NCI-H510A treated with DMSO at 0.1 percent for 48 hours (cell line): ENCODE measurements at regions not wholly inside any gene's neighbourhood (a gene's known extent, or its start where the extent isn't known, plus 50 kb on each side); places are given as distances from the start of the nearest gene placed in this dataset.
A peak's percentile ranks its signal among the peaks of the same experiment; 100 is the strongest.

Experiments
- DNase-seq: peaks from one replicate; lab custom pipeline; 2025; lab: John Stamatoyannopoulos, UW

DNA sequence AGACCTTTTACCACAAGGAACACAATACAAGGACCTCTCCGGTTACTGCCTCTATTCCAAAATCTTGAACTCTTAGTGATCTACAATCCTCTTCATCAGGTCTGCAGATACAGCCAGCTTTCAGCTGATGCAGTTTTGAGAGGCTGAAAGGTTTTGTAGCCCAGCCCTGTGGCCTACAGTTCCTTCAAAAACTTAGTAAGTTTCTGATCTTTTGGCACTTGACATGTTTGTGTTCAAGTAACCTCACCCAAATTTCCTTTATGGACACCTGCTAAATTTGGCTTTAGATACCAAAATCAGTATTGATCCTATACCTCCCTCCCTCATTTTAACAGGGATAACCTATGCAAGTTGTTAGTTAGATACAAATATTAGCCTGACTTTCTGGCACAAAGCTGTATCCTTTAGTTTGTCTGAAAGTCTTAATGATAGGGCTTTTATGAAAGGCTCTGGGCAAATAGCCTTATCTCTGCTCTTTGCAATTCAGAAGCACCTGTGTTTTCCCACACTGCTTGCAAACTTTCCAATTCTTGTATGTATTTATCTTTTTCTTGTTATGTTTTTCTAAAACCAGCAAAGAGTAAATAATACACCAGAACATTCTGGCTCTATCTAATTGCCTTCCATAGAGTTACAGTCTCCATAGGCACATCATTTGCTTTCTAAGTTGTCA lies 650.5 kb upstream of the KLHL29 start:
- no peak for DNase-seq

- DNase-seq: no peak
Observed at GRCh38 chr2:22737144-22737543, 647.8 kb upstream of the KLHL29 start.

GRCh38 chr2:22741216-22741615 lies 643.8 kb upstream of the KLHL29 start:
- no peak for DNase-seq

GRCh38 chr2:22748909-22749308 lies 636.1 kb upstream of the KLHL29 start:
- no peak for DNase-seq

GRCh38 chr2:22753476-22753875 lies 631.5 kb upstream of the KLHL29 start:
- DNase-seq: peak; percentile 12

DNA sequence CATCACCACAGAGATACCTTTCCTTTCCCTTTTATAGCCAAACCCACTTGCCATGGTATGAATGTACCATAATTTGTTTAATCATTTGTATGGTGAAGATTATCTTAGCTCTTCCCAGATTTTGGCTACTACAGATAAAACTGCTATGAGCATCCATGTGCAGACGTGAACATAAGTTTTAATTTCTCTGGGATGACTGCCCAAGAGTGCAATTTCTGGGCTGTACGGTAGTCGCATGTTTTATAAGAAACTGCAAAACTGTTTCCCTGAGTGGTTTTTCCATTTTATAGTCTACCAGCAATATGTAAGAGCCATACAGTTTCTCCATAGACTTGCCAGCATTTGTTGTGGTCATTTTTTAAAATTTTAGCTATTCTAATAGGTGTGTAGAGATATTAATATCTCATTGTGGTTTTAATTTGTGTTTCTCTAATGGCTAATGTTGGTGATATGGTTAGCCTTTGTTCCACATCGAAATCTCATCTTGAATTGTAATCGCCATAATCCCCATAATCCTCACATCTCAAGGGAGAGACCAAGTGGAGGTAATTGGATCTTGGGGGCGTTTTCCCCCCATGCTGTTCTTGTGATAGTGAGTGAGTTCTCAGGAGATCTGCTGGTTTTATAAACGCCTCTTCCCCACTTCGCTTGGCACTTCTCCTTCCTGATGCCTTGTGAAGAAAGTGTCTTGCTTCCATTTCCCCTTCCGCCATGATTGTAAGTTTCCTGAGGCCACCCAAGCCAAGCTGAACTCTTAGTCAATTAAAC lies 628.5 kb upstream of the KLHL29 start:
- no peak for DNase-seq

- DNase-seq: no peak
Observed at GRCh38 chr2:22769497-22769896, 615.5 kb upstream of the KLHL29 start.

GRCh38 chr2:22784566-22784965 lies 600.4 kb upstream of the KLHL29 start:
- DNase-seq: no peak

DNA sequence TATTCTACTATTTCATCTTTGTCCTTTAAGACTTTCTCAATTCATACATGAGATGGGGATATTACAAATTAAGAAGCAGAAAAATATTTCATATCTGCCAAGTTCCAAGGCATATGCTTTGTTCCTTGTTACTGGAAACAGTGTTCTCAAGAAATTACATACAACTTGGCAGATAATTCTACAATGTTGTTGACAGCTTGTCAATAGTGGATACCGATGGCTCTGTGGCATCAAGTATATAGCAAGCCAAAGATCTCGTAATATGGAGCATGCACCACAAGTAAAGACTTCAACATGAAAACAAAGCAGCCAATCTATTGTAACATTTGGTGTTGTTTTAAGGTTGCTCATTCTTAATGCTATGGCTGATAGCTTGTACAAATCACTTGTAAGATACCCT lies 598.2 kb upstream of the KLHL29 start:
- DNase-seq: no peak

DNA sequence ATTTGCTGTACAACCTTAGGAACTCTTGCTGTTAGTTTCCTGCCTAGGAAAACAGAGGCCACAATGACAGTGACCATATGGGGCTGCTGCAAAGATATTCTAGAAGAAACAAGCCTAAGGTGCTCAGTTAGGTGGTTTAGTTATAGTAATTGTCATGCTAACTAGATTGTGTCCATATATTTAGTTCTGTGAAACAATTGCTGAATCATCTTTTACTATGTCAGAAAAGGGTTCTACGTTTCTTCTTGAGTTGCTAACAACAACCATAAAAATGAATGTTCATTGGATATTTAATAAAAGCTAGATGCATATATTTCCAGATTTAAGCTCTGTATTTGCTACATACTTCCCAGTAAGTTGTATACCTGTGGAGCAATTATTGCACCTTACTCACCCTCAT lies 597.2 kb upstream of the KLHL29 start:
- no peak for DNase-seq

DNA sequence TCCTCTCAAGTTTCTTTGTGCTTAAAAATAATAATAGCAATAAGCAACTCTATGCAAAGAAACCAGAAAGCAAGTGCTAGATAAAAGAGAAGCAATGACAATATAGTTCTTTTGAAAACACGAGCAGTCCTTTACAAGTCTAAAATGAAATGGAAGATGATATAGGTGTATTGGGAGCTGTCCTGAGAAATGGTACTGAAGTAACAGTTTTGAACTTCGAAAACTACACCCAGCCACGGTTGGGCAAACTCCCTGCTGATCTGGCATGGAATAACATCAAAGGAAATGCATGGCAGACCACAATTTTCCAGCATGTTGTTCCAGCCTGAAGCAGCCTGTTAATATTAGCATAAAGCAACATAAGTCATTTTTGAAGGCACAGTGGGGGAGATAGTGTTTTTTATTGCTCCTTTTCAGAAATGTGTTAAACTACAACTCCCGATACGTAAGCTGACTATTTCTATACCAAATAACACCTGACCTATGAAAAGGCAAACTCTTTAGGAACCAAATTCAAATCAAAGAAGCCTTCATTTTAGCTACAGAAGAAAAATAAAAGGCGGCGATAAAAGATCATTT lies 596.1 kb upstream of the KLHL29 start:
- DNase-seq: no peak

DNA sequence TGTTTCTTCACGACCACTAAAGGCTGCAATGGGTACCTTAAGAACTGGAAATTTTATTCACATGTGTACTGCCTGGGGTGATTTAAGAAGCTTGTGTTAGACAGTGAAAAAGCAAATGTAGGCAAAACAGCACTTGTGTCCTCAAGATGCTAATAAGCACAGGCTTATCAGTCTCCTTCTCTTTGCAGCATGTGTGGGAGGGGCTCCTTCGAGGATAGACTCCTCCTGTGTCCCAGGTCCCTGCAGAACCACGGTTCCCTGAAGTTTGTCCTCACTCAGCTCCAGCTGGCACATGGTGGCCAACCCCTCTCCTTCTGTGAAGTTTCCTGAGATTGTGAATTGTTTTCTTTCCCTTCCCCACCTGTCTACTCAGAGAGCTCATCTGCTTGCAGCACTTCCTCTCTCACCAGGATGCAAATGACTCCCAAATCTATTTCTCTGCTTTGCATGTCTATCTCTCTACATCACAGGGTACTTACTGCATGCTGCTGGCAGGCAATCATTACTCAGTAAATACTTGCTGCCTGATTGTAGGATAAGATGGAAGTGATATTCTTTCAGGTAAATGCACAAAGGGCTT lies 589.6 kb upstream of the KLHL29 start:
- no peak for DNase-seq

DNA sequence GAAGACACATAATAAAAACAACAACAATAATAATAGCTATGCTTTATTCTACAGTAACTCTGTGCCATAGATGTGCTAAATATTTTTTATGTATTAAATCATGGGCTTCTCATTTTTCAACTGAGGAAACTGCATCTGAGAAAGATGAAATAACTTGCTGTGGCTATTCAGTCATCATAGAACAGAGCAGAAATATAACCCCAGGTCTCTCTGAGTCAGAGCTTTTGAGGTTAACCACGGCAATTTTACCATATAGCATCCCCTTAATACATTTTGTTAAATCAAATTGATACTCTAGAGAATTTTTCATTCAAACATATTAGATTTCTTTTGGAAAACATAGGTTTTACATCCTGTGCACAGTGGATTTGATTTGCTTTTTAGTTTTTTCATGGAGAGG lies 586.6 kb upstream of the KLHL29 start:
- no peak for DNase-seq

- DNase-seq: no peak
Observed at GRCh38 chr2:22800412-22800811, 584.6 kb upstream of the KLHL29 start.

- no peak for DNase-seq
Observed at GRCh38 chr2:22801071-22801470, 583.9 kb upstream of the KLHL29 start.

DNA sequence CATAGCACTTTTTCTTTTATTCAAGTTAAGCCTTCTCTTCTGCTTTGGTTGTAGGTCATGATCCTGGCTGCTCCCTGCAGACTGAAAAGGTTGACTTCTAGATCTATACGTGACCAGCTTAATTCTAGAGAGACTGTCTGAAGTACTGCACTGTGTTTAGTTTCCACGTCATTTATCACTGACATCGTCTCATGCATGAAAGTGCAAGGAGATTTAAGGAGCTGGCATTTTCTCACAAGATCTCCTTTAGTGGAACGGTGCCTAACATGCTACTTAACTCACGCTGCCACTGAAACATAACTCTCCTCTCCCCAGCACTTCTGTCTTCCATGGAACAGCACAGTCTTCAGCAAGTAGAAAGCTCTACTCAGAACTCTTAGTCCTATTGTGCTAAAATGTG lies 583.0 kb upstream of the KLHL29 start:
- DNase-seq: no peak

GRCh38 chr2:22807872-22808271 lies 577.1 kb upstream of the KLHL29 start:
- no peak for DNase-seq

GRCh38 chr2:22810602-22811001 lies 574.4 kb upstream of the KLHL29 start:
- no peak for DNase-seq

GRCh38 chr2:22812065-22812680 lies 572.8 kb upstream of the KLHL29 start:
- DNase-seq: no peak

DNA sequence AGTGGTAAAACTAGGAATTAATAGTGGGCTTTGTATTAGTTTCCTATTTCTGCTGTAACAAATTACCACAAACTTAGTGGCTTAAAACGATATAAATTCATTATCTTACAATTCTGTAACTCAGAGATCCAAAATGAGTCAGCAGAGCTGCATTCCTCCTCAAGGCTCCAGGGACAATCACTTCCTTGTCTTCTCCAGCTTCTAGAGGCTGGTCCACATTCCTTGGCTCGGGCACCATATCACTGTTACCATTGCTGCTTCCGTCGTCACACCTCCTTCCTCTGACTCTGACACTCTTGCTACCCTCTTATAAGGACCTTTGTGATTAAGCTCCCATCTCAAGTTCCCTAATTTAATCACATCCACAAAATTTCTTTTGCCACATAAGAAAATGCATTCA lies 567.8 kb upstream of the KLHL29 start:
- no peak for DNase-seq

GRCh38 chr2:22821458-22821857 lies 563.5 kb upstream of the KLHL29 start:
- no peak for DNase-seq

- DNase-seq: no peak
Observed at GRCh38 chr2:22822835-22823234, 562.1 kb upstream of the KLHL29 start.

GRCh38 chr2:22824618-22825017 lies 560.4 kb upstream of the KLHL29 start:
- no peak for DNase-seq
